Stimulated activated naive B cell treated with anti-CD40 and anti-IgM and Interleukin-4, amounts not matched to agents 10 μg/mL and 1 μg/mL and 100 μg/mL, for 72 hours (primary cell): ENCODE measurements at regions not wholly inside any gene's neighbourhood (a gene's known extent, or its start where the extent isn't known, plus 50 kb on each side); places are given as distances from the start of the nearest gene placed in this dataset.

ENCODE experiments used
- ATAC-seq, 2 donors: fragments of 150-1000 bp; cut with Tn5 transposase; replicated peaks; 2 replicates each; pipeline ENCODE4 v1.10.0; 2021; ENCODE audit warnings: moderate library complexity in 1 of 2
- DNase-seq: peaks from one replicate; pipeline ENCODE4 v3.0.0; 2021
- H3K27ac Mint-ChIP-seq: one replicate; pipeline ENCODE4 v1.8.0; 2022; ENCODE audit warnings: mild to moderate bottlenecking, mixed read lengths
- H3K27me3 Mint-ChIP-seq, 2 donors: one replicate each; pipeline ENCODE4 v1.8.0; 2022; ENCODE audit warnings: mixed read lengths in 2 of 2
- H3K36me3 Mint-ChIP-seq, 2 donors: one replicate each; pipeline ENCODE4 v1.8.0; 2022; ENCODE audit warnings: mixed read lengths in 2 of 2, mild to moderate bottlenecking in 1 of 2
- H3K4me1 Mint-ChIP-seq, 2 donors: one replicate each; pipeline ENCODE4 v1.8.0; 2022; ENCODE audit warnings: mixed read lengths in 2 of 2, mild to moderate bottlenecking in 1 of 2
- H3K4me3 Mint-ChIP-seq, 2 donors: one replicate each; pipeline ENCODE4 v1.8.0; 2022; ENCODE audit warnings: mild to moderate bottlenecking in 2 of 2, mixed read lengths in 2 of 2, moderate library complexity in 1 of 2
- H3K9me3 Mint-ChIP-seq, 2 donors: one replicate each; pipeline ENCODE4 v1.8.0; 2022; ENCODE audit warnings: mixed read lengths in 2 of 2, mild to moderate bottlenecking in 1 of 2

DNA sequence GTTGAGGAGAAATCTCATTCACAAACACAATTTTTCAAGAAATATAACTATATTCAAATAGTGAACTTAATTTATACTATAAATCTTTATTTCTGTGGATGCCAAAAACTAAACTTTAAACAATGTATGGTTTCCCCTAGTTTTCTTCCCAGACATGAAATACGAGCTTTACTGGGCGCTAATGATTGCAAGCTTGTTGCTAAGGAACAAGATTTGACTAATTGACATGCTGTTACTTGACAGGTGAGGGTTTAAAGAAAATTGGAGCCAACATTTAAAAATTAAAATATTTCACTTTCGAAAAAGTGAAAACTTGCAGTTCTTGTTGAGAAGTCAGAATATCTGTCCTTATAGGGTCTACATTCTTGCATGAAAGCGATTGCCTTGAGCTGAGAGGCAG is 381.0 kb downstream of the MEIS1 start:
- Mint-ChIP-seq H3K27me3 (no peaks in the 10 kb centered on the region), H3K4me3 (no peak overlapping the region), H3K27ac (no peak overlapping the region), H3K36me3 (no peaks in the 10 kb centered on the region), H3K9me3 (peaks cover 8 to 17% of the 10 kb centered on the region in 2 donors), H3K4me1 (no peaks in the 10 kb centered on the region)
- ATAC-seq, result no peak
- DNase-seq, result no peak

DNA sequence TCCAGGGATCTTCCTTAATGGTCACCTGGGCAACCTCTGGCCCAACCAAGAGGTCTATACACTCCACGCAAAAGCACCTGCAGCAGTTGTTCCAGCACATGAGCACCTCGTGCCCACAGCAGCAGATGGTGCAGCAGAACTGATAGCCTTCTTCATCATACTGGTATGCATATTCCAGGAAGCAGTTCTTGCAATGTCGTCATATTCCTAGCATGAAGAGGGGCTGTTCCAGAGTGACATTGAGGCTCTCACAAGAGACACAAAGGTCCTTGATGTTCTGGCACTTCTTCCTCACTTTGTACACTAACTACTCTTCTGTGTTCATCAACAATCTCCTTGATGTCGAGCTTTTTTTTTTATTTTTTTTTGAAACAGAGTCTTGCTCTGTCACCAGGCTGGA is 386.2 kb downstream of the MEIS1 start:
- H3K36me3 Mint-ChIP-seq, result no peaks in the 10 kb centered on the region
- no peak overlapping the region for H3K27ac Mint-ChIP-seq
- no peaks in the 10 kb centered on the region for H3K27me3 Mint-ChIP-seq
- H3K4me3 Mint-ChIP-seq, result no peak overlapping the region
- H3K4me1 Mint-ChIP-seq, result no peaks in the 10 kb centered on the region
- peaks cover 7% of the 10 kb centered on the region in 2 donors for H3K9me3 Mint-ChIP-seq
- ATAC-seq (no peak), DNase-seq (no peak)

DNA sequence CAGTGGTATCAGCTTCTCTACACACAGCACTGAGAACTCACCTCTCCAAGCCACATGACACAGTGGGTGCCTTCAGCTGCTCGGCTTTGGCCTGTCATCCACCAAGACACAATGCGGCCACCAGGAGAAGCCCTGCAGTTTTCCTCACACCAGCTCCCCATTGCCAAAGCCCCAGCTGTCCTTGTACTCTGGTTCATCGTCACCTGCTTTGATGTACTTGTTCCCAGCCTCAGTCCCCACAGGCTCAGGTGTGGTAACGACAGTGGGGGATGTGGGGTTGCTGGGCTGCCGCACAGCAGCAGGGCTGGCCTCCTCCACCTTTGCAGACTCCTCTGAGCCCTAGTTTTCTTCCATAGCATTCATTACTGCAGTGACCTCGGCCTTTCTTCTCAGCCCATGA is 387.3 kb downstream of the MEIS1 start:
- peaks cover 7% of the 10 kb centered on the region in 2 donors for H3K9me3 Mint-ChIP-seq
- H3K4me1 Mint-ChIP-seq, result no peaks in the 10 kb centered on the region
- DNase-seq, result no peak
- no peak overlapping the region for H3K4me3 Mint-ChIP-seq
- ATAC-seq, result no peak
- H3K36me3 Mint-ChIP-seq, result no peaks in the 10 kb centered on the region
- H3K27me3 Mint-ChIP-seq, result no peaks in the 10 kb centered on the region
- no peak overlapping the region for H3K27ac Mint-ChIP-seq

DNA sequence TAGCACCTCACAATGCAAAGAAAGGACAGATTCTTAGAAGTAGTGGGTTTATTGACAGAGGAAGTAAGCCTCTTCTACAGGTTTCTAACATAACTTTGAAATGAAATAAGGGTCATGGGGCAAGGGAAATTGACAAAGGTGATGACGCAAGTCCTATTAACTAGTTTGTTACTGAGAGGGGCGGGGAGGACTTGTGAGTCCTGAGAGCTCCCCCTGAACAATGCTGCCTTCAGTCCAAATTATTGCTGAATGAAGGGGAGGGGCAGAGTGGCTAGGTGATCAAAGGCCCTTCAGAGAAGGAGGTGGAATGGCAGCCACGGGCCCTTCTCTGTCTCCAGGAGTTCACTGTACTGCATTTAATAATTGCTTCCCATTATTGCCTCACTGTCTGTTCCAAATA is 390.0 kb downstream of the MEIS1 start:
- Mint-ChIP-seq H3K4me3 (no peak overlapping the region), H3K36me3 (no peaks in the 10 kb centered on the region), H3K27me3 (no peaks in the 10 kb centered on the region), H3K4me1 (no peaks in the 10 kb centered on the region), H3K9me3 (peaks cover 0 to 4% of the 10 kb centered on the region in 2 donors), H3K27ac (no peak overlapping the region)
- no peak for DNase-seq
- ATAC-seq, result no peak

DNA sequence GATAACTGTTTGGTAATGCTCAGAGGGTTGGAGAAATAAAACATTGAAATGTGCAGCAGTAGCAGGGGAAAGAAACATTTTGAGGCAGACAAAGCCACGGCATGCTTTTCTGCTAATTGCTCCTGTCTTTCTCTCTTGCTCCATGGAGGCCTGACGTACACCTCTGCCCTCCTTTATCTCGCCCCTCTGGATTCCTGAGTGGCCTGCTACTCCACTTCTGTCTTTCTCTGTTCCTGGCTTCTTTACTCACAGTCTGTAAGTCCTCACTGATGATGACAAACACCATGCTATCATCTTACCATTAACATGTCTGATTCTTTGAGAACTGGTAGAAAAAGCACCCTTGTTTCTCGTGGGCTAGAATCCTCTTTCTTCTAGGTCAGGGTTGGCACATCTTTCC is 392.9 kb downstream of the MEIS1 start:
- H3K4me1 Mint-ChIP-seq, result no peaks in the 10 kb centered on the region
- no peaks in the 10 kb centered on the region for H3K27me3 Mint-ChIP-seq
- no peaks in the 10 kb centered on the region for H3K9me3 Mint-ChIP-seq
- no peaks in the 10 kb centered on the region for H3K36me3 Mint-ChIP-seq
- no peak overlapping the region for H3K27ac Mint-ChIP-seq
- DNase-seq (no peak), ATAC-seq (no peak)
- no peak overlapping the region for H3K4me3 Mint-ChIP-seq

DNA sequence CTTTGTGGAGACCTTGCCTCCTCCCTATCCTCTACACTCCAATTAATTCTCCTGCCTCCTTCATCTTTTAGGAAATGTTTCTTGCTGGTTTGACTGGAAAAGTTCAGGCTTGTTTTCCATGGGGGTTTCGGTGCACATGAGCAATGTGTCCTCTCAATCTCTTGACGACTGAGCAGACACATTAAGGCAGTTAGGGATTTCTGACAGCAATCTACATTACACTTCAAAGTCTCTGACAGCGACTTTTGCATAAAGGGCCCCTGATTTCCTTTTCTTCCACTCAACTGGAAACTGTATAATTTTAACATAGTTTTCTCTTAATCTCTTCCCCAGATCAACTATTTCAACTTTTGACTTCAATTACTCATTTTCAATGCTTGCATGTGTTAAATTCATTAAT is 394.0 kb downstream of the MEIS1 start:
- ATAC-seq (no peak), DNase-seq (no peak)
- no peaks in the 10 kb centered on the region for H3K27me3 Mint-ChIP-seq
- H3K4me1 Mint-ChIP-seq, result no peaks in the 10 kb centered on the region
- no peaks in the 10 kb centered on the region for H3K36me3 Mint-ChIP-seq
- no peaks in the 10 kb centered on the region for H3K9me3 Mint-ChIP-seq
- H3K4me3 Mint-ChIP-seq, result no peak overlapping the region
- H3K27ac Mint-ChIP-seq, result no peak overlapping the region

DNA sequence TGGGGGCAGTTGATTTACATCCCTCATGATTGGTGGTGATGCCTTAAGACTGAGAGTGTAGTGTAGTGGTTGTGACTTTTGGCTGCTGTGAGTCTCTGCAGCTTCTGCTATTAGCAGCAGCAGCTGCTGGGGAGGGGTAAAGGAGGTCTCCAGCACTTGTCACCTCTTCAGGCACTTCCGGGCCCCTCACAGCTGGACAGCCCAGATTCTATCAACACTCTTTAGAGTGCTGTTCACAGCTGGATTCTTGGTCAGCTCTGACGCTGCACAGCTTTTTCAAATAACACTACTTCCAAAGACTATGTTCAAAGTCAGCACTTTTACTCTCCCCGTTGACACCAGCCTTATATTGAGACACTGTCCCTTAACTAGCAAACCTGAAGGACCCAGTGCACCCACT is 396.0 kb downstream of the MEIS1 start:
- Mint-ChIP-seq H3K27me3 (no peaks in the 10 kb centered on the region), H3K4me3 (no peak overlapping the region), H3K4me1 (no peaks in the 10 kb centered on the region), H3K36me3 (no peaks in the 10 kb centered on the region), H3K9me3 (no peaks in the 10 kb centered on the region), H3K27ac (no peak overlapping the region)
- ATAC-seq, result no peak
- DNase-seq, result no peak

DNA sequence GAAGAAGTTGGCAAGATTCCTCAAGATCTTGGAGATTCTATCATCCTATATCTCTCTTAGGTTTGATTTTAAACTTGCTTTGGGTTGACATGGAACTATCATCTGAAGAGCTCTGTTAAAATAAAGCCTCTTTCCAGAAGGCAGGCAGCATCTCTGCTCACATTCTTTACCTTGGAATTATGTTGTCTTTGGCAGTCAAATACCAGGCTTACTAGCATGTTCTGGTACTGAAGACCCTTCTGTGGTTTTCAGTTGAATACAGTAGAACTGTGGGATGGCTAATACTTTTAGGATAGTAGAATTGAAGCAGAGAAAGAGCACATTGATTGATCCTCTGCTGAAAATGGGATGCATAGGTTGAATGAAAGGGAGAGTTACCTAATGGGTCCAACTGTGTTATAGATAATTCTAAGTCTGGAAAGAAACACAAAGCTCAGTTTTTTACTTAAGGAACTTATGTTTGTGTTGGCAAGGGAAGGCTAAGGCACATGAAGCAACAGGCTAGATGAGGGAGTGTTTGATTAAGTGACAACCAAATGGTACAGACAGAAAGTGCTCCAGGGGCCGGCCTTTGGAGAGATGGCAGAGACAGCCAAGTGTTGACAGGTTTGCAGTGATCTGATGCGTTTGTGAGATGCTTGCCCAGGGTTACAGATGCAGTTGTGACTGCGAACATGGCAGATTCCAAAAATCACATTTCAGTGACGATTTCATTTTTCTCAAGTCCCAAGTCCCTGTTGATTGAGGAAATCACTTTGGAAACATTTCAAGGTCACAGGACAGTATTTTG is 397.9 kb downstream of the MEIS1 start:
- no peak overlapping the region for H3K4me3 Mint-ChIP-seq
- H3K4me1 Mint-ChIP-seq, result no peaks in the 10 kb centered on the region
- no peak for ATAC-seq
- DNase-seq, result no peak
- peaks cover 0 to 6% of the 10 kb centered on the region in 2 donors for H3K27me3 Mint-ChIP-seq
- no peaks in the 10 kb centered on the region for H3K36me3 Mint-ChIP-seq
- no peak overlapping the region for H3K27ac Mint-ChIP-seq
- peaks cover 0 to 2% of the 10 kb centered on the region in 2 donors for H3K9me3 Mint-ChIP-seq

DNA sequence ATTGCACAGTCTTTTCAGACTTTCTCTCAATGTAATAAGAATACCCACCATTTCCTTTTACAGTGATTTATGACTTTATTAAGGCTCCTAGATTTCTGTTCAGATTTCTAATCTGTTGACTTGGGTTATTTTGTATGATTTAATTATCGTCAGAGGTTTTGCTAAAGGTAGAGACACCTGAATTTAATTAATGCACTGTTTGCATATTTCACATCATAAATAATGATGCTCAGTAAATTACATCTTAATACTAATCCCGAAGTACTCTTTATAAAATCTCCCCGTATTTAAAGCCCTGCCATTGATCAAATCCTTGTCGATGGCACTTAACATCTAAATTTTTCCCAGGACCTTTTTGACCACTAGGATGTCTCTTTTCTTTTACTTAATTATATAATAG is 399.9 kb downstream of the MEIS1 start:
- H3K27me3 Mint-ChIP-seq, result peaks cover 0 to 6% of the 10 kb centered on the region in 2 donors
- DNase-seq (no peak), ATAC-seq (no peak)
- H3K4me3 Mint-ChIP-seq, result no peak overlapping the region
- H3K9me3 Mint-ChIP-seq, result peaks cover 0 to 3% of the 10 kb centered on the region in 2 donors
- H3K4me1 Mint-ChIP-seq, result no peaks in the 10 kb centered on the region
- H3K27ac Mint-ChIP-seq, result no peak overlapping the region
- no peaks in the 10 kb centered on the region for H3K36me3 Mint-ChIP-seq

DNA sequence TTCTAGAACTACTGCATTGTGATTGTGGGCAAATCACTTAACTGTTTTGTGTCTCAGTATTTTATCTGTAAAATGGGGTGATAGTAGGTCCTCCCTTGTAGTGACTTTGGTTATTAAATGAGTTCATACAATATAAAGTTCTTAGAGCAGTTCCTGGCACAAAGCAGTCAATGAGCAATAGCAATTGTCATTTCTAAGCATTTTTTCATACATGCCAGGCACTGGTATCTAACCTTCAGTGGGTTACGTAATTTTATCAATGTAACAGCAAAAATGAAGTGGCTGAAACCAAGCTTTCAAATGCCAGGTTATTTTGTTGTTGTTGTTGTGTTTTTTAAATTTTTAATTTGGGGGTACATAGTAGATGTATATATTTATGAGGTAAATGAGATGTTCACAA is 401.9 kb downstream of the MEIS1 start:
- Mint-ChIP-seq H3K36me3 (no peaks in the 10 kb centered on the region), H3K4me1 (no peaks in the 10 kb centered on the region), H3K9me3 (peaks cover 0 to 3% of the 10 kb centered on the region in 2 donors), H3K4me3 (no peak overlapping the region), H3K27me3 (peaks cover 0 to 6% of the 10 kb centered on the region in 2 donors), H3K27ac (no peak overlapping the region)
- no peak for ATAC-seq
- DNase-seq, result no peak

DNA sequence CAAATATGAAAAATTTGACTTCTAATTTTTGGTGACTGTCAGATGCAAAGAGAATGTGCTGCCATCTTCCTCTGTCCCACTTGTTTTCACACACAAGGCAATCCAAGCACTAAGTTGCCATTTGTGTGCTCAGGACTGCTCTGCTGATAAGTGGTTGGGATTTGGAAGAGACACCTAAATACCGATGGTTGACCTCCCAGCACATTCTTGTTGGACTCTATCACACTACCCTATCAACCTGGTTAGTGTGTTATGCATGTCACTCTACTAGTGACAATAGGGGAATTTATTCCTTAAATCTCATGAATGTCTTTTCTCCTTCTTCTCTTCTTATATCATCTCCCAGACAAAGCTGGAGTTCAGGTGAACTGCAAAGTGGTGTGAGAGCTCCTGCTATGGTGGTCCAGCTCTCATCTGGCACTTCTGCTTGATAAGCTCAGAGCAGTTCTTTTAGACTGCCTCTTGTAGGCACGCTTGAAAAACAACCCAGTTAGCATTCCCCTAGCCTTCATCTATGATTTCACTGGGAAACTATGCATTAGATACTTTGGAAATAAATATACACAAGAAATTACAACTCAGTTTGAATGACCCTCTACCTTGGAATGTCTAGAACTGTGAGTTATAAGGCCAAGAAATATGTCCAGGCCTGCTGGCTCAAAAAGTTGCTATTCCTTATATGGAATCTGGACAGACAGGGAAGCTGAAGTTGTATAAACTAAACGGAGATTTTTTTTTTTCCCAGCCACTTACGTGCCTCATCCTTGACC is 404.8 kb downstream of the MEIS1 start:
- ATAC-seq, result no peak
- Mint-ChIP-seq H3K36me3 (no peaks in the 10 kb centered on the region), H3K4me3 (no peak overlapping the region), H3K4me1 (no peaks in the 10 kb centered on the region), H3K27me3 (peaks cover 0 to 6% of the 10 kb centered on the region in 2 donors), H3K9me3 (peaks cover 0 to 3% of the 10 kb centered on the region in 2 donors), H3K27ac (no peak overlapping the region)
- no peak for DNase-seq

DNA sequence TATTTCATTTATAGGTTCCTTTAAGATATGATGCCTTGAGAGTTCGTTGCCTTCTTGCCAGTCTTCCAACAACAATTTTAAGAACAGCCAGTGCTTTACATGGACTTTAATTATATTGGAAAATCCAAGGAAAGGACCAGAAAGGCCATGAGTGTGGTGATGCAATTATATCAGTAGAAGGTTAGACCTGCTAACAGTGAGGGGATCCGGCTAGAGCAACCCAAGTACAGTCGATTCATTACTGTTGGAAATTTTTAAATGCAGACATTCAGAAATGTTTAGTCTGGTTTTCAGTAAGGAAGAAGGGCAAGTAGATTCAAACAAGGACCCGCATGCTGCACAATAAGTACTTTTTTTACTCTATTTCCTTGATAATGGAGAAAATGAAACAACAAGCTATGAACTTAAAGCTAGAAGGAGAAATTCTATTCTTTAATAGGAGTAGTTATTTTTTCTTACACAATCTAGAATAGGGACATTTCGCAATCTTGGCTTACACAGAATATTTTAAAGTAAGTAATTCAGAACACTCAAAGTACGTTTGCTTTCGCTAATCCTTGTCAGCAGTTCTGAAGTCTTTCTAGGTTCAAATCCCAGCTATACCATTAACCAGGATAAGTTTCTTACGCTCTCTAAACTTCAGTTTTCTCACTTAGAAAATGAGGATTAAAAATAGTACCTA is 405.5 kb downstream of the MEIS1 start:
- no peaks in the 10 kb centered on the region for H3K36me3 Mint-ChIP-seq
- H3K4me1 Mint-ChIP-seq, result no peaks in the 10 kb centered on the region
- H3K27me3 Mint-ChIP-seq, result peaks cover 0 to 6% of the 10 kb centered on the region in 2 donors
- H3K9me3 Mint-ChIP-seq, result peaks cover 0 to 3% of the 10 kb centered on the region in 2 donors
- ATAC-seq, result no peak
- no peak overlapping the region for H3K27ac Mint-ChIP-seq
- no peak for DNase-seq
- no peak overlapping the region for H3K4me3 Mint-ChIP-seq

DNA sequence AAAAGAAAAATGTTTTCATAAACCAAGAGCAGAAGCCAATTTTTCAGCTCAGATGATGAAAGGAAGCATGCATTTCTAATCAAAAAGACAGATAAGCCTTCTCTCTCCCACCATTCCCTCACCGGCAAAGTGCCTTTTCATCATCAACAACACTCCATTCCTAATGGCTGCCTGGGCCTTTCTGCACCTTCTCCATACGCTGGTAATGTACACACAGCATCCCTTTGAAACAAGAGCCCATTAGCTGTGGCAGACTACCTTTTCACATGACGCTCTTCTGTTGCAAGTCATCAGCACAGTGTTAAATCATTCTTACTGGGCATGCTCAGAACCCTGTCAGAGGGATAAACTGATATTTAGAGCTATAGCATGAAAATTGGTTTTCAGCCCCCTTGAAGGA is 408.9 kb downstream of the MEIS1 start:
- Mint-ChIP-seq H3K9me3 (peaks cover 0 to 1% of the 10 kb centered on the region in 2 donors), H3K4me3 (no peak overlapping the region), H3K36me3 (no peaks in the 10 kb centered on the region), H3K27me3 (no peaks in the 10 kb centered on the region), H3K4me1 (no peaks in the 10 kb centered on the region), H3K27ac (no peak overlapping the region)
- no peak for ATAC-seq
- DNase-seq, result no peak

DNA sequence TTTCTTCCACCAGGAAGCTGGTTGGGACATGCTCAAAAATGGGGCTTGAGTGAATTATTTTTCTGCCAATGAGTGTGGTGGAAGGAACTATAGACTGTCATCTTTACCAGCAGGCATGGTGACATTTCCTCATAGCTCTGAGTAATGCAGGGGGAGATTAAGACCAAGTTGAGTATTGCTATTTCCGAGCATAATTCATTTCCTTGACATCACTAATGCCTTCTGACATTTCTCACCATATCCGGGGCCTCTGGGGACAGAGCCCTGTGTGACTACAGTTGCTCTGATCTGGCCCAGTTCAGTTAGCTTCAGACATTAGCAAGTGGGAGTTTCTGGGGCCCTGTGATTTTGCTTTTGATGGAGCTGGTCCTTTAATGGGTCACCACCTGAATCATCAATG is 410.4 kb downstream of the MEIS1 start:
- Mint-ChIP-seq H3K27me3 (no peaks in the 10 kb centered on the region), H3K36me3 (no peaks in the 10 kb centered on the region), H3K4me3 (no peak overlapping the region), H3K4me1 (no peaks in the 10 kb centered on the region), H3K9me3 (no peaks in the 10 kb centered on the region), H3K27ac (no peak overlapping the region)
- ATAC-seq, result no peak
- no peak for DNase-seq

DNA sequence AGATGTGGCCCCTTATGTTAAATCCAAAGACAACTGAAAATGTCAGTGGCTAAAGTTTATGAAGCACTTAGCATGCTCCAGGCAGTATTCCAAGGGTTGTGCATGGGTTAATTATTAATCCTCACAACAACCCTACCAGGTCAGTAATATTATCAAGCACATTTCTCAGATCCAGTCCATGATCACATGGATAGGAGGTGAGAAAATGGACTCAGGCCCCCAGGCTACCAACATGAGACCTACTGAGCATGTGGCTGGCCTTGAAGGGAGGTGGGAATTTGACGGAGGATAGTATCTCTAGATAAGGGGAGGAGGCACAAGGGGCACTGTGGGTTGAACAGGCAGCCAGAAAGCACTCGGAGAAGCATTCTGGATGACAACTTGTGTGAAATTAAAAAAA is 412.0 kb downstream of the MEIS1 start:
- H3K27me3 Mint-ChIP-seq, result no peaks in the 10 kb centered on the region
- no peak overlapping the region for H3K4me3 Mint-ChIP-seq
- DNase-seq, result no peak
- no peaks in the 10 kb centered on the region for H3K36me3 Mint-ChIP-seq
- no peaks in the 10 kb centered on the region for H3K9me3 Mint-ChIP-seq
- ATAC-seq, result no peak
- no peaks in the 10 kb centered on the region for H3K4me1 Mint-ChIP-seq
- H3K27ac Mint-ChIP-seq, result no peak overlapping the region
